HG03558 (cell line): ENCODE measurements at regions not wholly inside any gene's neighbourhood (a gene's known extent, or its start where the extent isn't known, plus 50 kb on each side); places are given as distances from the start of the nearest gene placed in this dataset.
"Not testable (repeated sequence)": the region's sequence is repeated elsewhere in the genome, so short reads cannot be mapped to it uniquely, and the experiment has no call there.

Source experiments
- ATAC-seq: cut with Tn5 transposase; IDR thresholded peaks from one replicate; pipeline ENCODE4 v1.9.1; 2021; ENCODE audit warnings: moderate number of reproducible peaks; ENCODE audit not compliant: unreplicated experiment; ENCODE audit errors: extremely low read depth

DNA sequence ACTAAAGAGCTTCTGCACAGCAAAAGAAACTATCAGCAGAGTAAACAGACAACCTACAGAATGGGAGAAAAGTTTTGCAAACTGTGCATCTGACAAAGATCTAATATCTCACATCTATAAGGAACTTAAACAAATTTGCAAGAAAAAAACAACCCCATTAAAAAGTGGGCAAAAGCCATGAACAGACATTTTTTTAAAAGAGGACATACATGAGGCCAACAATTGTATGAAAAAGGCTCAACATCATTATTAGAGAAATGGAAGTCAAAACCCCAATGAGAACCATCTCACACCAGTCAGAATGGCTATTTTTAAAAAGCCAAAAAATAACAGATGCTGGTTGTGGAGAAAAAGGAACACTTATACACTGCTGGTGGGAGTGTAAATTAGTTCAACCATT is 483.8 kb downstream of the ADCYAP1 start:
- ATAC-seq, result not testable (repeated sequence)

DNA sequence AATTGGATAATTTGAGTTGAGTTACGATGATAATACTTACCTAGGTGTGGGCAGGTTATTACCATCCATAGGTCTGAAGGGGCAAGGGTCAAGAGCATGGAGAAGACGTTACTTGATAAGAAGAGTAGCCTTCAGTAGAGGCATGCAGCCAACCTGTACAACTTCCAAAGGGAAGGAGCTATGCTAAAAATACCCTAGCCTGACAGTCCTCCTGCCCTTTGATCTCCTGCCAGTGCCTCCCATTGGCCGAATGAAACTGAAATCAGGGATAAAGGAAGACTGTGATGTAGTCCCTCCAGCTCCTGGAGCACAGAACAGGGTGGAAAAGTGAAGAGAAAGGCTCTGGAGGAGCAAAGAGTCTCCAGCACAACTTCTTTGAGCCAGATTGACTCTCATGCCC is 487.4 kb downstream of the ADCYAP1 start:
- ATAC-seq, result no peak

DNA sequence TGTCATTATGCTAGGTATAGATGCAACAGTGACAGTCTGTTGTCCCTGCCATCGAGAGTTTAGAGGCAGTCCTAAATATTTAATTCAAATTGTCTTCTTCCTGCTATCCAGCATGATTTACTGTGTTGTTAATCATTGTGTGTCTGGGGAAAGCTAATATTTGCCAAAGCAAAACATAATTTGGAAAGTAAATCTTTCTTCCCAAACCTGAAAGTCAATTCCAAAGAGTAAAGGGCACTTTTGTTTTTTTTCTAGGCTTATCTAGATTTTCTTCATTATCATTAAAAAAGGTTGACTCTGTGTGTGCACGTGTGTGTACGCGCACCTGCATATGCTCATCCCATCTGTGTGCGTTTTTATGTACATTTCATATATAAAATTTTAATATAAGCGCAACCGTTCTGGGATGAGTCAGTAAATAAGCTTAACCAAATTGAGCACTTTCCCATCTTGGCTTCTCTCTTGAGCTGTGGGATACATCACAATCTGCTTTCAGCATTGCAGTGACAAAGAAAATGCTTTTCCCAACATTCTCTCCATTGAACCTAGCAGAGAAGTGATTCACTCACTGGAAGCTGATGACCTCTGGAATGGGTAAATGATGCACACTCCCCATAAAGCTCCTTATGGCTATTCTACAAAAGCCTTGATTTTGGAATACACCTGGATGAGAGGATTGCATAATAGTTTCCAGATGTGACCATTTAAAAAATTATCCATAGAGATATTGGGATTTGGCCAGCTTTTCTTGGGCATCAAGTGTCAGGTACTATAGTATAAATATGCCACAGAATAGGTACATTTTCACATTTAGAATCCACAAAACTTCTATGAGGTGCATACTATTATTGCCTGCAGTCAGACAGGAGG is 488.4 kb downstream of the ADCYAP1 start:
- ATAC-seq, result no peak

DNA sequence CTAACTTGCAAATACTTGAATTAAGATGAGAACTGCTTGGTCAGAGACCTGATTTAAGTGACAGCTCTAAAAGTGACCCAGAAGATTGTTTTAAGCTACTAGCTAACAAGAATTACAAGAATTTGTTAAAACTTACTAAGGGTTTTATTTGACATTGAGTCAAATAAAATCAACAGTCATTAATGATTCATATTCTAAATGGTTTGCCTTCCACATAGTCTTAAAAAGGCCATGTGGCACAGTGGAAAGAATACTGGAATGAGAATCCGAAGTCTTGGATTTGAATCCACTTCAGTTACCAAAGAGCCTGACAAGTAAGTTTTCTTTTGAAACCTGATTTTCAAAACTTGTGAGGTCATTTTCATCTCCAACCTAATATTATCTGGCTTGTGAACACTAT is 489.3 kb downstream of the ADCYAP1 start:
- no peak for ATAC-seq

DNA sequence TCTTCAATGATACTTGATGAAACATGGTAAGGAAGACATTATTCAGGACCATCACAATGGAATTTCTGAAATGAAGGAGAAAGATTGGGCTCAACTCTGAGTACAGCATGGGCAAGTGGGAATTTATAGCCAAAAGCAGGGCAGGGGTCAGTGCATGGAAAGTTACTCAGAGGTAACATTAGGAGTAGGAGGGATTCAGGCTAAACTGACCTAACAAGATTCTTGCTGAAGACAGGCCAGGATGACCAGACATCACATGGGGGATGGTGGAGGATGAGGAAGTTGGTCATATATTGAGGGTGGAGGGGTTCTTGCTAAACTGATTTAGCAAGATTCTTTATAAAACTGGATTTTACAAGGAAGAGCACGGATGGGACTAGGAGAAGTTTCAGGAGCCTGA is 489.8 kb downstream of the ADCYAP1 start:
- no peak for ATAC-seq

DNA sequence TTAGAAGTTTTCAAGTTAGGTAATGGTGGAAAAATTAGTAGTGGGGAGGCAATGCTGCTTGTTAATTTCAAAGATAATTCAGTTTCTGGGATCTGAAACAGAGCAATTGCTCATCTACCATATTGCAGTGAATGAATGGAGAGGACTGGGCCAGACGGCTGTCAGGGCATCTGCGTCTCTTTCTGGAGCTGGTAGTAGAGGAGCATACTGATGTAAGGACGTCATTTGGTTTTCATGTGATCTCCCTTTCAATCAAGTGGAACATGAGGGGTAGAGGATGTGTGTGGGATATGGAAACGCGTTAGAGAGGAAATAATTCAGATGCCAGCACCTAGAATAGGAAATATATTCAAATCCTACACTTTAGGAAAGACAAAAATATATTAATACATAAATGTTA is 490.3 kb downstream of the ADCYAP1 start:
- no peak for ATAC-seq

DNA sequence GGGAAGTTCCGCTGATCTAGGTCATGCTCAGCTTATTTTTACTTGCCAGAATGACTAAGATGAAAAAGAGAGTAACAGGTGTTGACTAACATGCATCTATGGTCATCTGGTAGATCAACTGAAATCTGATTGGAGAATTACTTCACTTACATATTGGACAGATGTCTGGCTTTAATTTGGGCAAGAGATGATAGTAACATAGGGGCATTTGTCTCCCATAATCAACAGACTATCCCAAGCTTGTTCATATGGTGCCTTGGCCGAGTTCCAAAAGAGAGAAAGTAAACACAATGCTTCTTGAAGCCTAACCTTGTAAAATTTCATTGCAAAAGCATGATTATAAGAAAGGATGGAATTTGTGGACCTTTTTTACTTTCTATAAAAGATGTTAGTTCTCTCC is 503.7 kb downstream of the ADCYAP1 start:
- ATAC-seq, result no peak

DNA sequence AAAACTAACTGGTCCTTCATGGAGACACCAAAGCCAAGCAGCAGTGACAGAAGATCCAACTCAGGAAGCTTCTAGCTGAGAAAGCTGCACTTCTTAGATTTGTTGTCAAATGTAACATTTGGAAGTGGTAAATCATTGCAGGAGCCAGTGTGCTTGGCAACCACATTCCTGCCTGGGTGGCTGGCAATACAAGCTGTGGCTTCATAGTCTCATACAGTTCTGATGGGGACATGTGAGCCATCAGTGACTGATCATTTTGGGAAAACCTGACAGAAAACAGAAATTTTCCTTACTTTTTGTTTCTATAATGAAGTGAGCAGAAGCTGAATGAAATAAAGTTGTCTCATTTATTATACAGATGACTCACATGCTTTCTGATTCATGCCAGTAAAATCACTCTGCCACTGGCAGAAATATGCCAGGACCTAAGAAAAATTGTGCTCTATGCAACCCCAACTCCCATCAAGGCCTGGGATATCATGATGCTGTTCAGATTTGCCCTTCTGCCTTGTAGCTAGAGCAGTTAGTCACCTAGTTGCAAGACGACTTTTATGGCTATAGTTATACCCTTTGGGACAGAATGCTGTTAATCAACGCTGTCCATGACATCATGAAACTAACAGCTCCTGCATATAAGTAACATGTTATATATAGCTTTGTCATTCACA is 508.1 kb downstream of the ADCYAP1 start:
- no peak for ATAC-seq

DNA sequence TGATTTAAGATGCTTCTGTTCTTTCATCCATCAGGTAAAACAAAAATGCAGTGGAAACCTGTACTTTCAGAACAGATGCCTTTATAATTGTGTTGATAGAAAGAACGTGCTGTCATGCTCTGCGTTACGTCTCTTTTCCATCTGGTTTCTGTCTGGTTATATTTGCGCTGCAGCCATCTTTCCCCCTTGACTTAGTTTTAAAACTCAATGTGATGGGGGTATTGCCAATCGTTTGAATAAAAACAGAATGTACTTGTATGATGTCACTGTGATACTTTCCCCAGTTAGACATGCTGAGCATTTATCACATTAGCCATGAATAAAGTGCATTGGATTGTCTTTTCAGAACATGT is 508.6 kb downstream of the ADCYAP1 start:
- no peak for ATAC-seq

DNA sequence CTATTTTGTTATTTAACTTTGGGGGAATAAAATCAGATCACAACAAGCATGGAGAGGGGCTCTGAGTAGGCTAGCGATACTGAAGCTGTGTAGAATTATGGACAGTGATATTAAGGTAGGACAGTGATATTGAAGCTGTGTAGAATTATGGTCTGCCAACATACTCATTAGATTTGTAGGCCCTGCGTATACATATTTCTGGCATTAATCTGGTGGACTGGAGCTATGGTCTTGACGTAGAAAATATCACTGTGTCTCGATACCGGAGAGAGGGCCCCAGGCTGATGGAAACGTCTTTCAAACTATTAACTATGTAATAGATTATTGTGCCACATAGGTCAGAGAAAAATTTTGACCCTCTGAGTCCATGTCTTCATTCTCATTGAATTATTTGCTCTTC is 511.4 kb downstream of the ADCYAP1 start:
- no peak for ATAC-seq

DNA sequence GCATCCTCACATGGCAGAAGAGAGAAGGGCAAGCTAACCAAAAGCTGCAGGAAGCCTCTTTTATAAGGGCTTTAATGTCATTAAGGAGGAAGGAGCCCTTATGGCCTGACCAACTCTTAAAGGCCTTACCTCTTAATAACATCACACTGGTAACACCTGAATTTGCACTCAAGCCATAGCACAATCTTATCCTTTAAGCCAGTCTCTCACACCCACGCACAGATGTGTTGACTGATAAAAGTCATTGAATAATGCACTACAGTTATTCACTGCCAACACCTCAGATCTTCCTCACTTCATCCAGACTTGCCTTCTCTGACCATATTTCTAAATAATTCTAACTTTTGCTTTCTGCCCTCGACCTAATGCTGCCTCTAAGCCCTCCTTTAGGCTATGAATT is 516.8 kb downstream of the ADCYAP1 start:
- ATAC-seq, result no peak

DNA sequence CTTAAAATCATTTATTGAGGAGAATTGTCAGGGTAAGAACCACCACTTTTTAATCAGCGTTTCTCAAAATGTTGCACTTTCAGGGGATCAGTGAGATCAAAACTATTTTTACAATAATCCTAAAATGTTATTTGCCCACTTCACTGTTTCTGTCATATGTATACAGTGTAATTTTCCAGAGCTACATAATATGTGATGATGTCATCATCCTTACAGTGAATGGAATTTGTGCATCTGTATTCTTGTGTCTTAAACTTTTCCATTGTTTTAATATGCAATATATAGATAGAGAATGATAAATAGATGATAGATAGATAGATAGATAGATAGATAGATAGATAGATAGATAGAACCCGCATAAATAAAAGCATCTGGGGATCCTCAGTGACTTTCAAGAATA is 518.0 kb downstream of the ADCYAP1 start:
- no peak for ATAC-seq

DNA sequence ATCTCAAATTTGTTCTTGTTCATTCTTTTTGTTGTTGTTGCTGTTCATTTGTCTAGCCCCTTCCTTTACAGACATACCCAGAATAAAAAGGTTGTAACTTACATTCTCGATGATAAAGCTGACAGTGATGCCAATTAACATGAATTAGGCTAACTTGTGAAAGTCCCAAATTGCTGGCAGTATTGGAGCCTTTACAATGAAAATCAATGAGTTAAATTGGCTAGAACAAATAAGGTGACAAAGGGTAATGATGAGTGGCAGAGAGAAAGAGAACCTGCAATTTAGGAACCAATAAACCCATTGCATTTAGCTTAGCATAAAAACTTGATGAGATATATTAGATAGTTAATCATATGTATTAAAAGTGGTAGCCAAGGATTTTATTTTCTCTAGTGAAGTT is 521.0 kb downstream of the ADCYAP1 start:
- ATAC-seq, result no peak

DNA sequence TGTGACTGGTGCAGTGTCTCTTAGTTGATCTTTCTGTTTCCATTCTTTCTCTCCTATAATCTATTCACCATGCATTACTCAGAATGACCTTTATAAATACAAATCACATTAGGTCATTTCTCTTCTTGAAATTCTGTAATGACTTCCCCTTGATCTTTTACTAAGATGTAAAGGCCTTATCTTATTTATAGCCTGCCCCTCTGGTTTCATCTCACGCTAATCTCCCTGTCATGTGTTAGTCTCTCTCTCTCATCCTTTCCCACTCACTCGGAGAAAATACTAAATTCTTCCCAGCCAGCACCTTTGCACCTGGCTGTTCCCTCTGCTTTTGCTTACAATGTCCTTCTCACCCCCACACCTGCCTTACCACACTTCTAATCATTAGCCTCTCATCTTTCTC is 530.8 kb downstream of the ADCYAP1 start:
- ATAC-seq, result no peak

DNA sequence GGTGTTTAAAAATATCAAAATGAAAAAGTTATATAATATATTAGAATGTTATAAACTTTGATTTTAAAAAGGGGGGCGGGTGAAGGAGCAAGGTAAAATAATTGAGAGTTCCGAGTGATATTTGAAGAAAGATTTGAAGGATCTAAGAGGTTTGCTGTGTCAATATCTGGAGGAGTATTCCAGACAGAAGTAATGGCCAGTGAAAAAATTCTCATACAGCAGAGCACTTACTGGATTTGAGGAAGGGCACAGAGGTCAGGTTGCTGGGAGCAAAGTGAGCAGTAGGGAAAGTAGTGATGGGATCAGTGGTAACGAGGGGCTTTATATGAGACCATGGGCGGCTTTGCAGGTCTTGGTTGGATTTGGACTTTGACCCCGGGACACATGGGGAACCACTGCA is 531.5 kb downstream of the ADCYAP1 start:
- no peak for ATAC-seq

DNA sequence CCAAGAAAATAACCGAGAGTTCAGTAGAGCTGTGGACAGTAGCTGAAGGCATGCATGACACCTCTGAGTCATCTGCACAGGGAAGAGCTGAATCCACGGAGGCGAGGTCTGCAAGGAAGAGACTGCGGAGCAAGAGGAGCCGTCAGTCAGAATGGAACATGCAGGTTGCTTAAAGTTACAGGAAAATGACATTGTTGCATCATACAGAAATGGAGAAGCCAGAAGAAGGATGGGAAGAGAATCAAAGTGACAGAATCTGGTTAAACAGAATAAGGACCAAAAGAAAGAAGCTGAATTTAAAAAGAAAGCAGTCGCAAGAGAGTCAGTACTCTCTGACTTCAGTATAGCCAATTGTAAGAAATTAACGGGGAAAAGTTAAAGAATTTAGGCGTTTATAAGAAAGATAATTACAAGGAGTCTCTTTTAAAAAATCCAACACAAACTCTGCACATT is 533.8 kb downstream of the ADCYAP1 start:
- ATAC-seq, result no peak

DNA sequence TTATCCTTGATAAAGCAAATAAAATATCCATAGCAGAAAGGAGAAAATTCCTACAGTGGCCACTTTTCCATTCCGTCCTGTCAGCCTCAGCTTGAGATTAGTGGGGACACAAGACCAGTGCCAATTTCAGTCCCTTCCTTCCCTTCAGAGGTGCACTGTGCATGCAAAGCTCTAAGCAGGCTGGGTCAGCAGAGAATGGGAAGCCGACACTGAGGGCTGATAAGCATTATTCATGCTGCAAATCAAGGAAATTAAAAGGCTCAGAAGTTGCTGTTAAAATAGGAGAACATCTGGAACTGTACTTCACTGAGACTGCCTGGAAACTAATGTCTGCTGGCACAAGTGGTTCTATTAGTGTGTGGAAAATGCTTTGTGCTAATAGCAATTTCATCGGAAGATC is 534.3 kb downstream of the ADCYAP1 start:
- no peak for ATAC-seq

DNA sequence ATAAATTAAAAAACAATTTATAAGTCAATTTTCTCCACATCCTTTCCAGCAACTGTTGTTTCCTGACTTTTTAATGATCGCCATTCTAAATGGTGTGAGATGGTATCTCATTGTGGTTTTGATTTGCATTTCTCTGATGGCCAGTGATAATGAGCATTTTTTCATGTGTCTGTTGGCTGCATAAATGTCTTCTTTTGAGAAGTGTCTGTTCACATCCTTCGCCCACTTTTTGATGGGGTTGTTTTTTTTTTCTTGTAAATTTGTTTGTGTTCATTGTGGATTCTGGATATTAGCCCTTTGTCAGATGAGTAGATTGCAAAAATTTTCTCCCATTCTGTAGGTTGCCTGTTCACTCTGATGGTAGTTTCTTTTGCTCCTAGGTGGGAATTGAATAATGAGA is 539.4 kb downstream of the ADCYAP1 start:
- not testable (repeated sequence) for ATAC-seq

DNA sequence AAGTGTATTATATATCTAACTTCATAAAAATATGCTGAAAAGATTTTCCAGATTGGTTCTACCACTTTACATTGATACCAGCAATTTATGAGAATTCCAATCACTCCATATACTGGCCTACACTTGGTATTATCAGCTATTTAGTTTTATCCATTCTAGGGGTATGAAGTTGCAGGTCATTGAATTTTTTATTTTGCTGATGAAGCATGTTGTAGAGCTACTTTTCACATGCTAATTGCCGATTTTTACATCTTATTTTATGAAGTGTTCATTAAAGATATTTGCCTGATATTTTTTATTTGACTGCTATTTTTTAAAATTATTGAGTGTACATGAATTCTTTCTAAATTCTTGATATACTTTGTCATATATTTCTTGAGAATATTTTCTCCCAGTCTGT is 542.1 kb downstream of the ADCYAP1 start:
- no peak for ATAC-seq

DNA sequence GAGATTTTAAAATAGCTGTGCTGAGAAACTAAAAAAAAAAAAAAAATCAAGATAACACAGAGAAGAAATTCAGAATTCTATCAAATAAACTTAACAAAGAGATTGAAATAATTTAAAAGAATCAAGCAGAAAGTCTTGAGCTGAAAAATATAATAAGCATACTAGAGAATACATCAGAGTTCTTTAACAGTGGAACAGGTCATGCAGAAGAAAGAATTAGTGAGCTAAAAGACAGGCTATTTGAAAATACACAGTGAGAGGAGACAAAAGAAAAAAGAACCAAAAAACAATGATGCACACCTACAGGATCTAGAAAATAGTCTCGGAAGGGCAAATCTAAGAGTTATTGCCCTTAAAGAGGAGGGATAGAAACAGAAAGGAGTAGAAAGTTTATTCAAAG is 548.1 kb downstream of the ADCYAP1 start:
- no peak for ATAC-seq

DNA sequence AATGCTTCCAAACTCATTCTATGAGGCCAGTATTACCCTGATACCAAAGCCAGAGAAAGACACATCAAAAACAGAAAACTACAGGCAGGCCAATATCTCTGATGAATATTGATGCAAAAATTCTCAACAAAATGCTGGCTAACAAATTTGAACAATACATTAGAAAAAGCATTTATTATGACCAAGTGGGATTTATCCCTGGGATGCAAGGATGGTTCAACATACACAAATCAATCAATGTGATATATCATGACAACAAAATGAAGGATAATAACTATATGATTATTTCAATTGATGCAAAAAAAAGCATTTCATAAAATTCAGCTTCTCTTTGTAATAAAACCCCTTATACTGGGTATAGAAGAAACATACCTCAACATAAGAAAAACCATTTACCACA is 550.9 kb downstream of the ADCYAP1 start:
- ATAC-seq, result no peak

DNA sequence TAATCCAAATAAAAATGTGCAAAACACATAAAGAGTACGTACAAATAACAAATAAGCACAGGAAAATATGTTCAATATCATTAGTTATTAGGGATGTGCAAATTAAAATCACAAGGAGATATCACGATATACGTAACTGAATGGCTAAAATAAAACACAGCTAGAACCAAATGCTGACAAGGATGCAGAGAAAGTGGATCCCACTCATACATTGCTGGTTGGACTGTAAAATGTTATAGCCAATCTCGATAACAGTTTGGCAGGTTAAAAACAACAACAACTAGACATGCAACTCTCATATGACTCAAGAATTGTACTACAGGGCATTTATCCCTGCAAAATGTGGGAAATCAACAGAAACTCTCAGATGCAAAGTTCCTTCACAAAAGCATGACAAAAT is 553.9 kb downstream of the ADCYAP1 start:
- ATAC-seq, result no peak
